HEK293 (cell line): ENCODE measurements at regions not wholly inside any gene's neighbourhood (a gene's known extent, or its start where the extent isn't known, plus 50 kb on each side); places are given as distances from the start of the nearest gene placed in this dataset.

Experiments
- CTCF ChIA-PET: fragments of 350-600 bp; formaldehyde crosslinking; extraction: SDS; loops from one replicate; lab custom pipeline; 2021; ENCODE audit warnings: antibody characterized with exemption; lab: Yijun Ruan, JAX
- POLR2A ChIA-PET: fragments of 300-600 bp; formaldehyde crosslinking; extraction: SDS; loops from one replicate; lab custom pipeline; 2020; ENCODE audit warnings: antibody characterized with exemption, inconsistent platforms; lab: Yijun Ruan, JAX
- H3K27ac ChIP-seq: fragments of 200-500 bp; sonication (Bioruptor generic); 2 replicates; pipeline ENCODE4 v1.5.1; 2014; ENCODE audit warnings: low read depth, low read length, control low read depth, inconsistent platforms; ENCODE audit errors: extremely low read depth
- H3K36me3 ChIP-seq, 2 experiments: fragments of 200-500 bp in 1 of 2; sonication (Bioruptor generic) in 1 of 2; 1 replicate in 1 of 2; 2 replicates in 1 of 2; pipeline ENCODE4 v1.5.1; 2014 to 2017; ENCODE audit warnings: inconsistent platforms in 2 of 2, low read length in 2 of 2; ENCODE audit not compliant: control insufficient read depth in 2 of 2, insufficient read depth in 1 of 2
- H3K4me1 ChIP-seq: fragments of 200-500 bp; sonication (Bioruptor generic); 2 replicates; pipeline ENCODE4 v1.5.1; 2014; ENCODE audit warnings: mild to moderate bottlenecking, low read length, inconsistent platforms; ENCODE audit not compliant: control insufficient read depth, insufficient read depth
- H3K4me3 ChIP-seq: 2 replicates; pipeline ENCODE4 v1.5.1; 2011; ENCODE audit warnings: low read depth, mild to moderate bottlenecking, control low read depth, low read length, moderate library complexity
- H3K9me3 ChIP-seq: fragments of 200-500 bp; sonication (Bioruptor generic); 2 replicates; pipeline ENCODE4 v1.5.1; 2014; ENCODE audit warnings: low read depth, low read length, inconsistent platforms; ENCODE audit not compliant: control insufficient read depth, insufficient read depth
- KLF7 ChIP-seq: fragments of 450-650 bp; formaldehyde crosslinking; IDR thresholded peaks from 2 replicates; pipeline ENCODE4 v1.5.1; 2016; ENCODE audit warnings: missing biosample characterization, missing genetic modification characterization, borderline replicate concordance
- SALL2 ChIP-seq: fragments of 450-650 bp; formaldehyde crosslinking; IDR thresholded peaks from 2 replicates; pipeline ENCODE4 v1.5.0; 2017; ENCODE audit warnings: missing biosample characterization, mild to moderate bottlenecking, missing genetic modification characterization, borderline replicate concordance
- ZNF121 ChIP-seq: fragments of 450-650 bp; formaldehyde crosslinking; IDR thresholded peaks from 2 replicates; pipeline ENCODE4 v1.5.1; 2016; ENCODE audit warnings: missing biosample characterization, missing genetic modification characterization
- ZNF133 ChIP-seq: fragments of 450-650 bp; formaldehyde crosslinking; IDR thresholded peaks from 2 replicates; pipeline ENCODE4 v1.5.1; 2016; ENCODE audit warnings: missing biosample characterization, missing genetic modification characterization
- ZNF19 ChIP-seq: fragments of 450-650 bp; formaldehyde crosslinking; IDR thresholded peaks from 2 replicates; pipeline ENCODE4; 2016; ENCODE audit warnings: missing biosample characterization, missing genetic modification characterization, low read depth
- ZNF214 ChIP-seq: fragments of 450-650 bp; formaldehyde crosslinking; IDR thresholded peaks from 2 replicates; pipeline ENCODE4 v1.5.1; 2017; ENCODE audit warnings: missing biosample characterization, mild to moderate bottlenecking, missing genetic modification characterization, borderline replicate concordance
- ZNF292 ChIP-seq: fragments of 450-650 bp; formaldehyde crosslinking; IDR thresholded peaks from 2 replicates; pipeline ENCODE4 v1.5.1; 2016; ENCODE audit warnings: low read depth, missing biosample characterization, missing genetic modification characterization, borderline replicate concordance
- ZNF416 ChIP-seq: fragments of 450-650 bp; formaldehyde crosslinking; IDR thresholded peaks from 2 replicates; pipeline ENCODE4 v1.5.1; 2016; ENCODE audit warnings: missing biosample characterization, missing genetic modification characterization
- ZNF426 ChIP-seq: fragments of 450-650 bp; formaldehyde crosslinking; IDR thresholded peaks from 2 replicates; pipeline ENCODE4 v1.5.1; 2017; ENCODE audit warnings: missing biosample characterization, missing genetic modification characterization, mild to moderate bottlenecking, inconsistent platforms, moderate library complexity
- ZNF549 ChIP-seq: fragments of 450-650 bp; IDR thresholded peaks from 2 replicates; pipeline ENCODE4 v1.5.1; 2018; ENCODE audit warnings: missing biosample characterization, missing genetic modification characterization, mild to moderate bottlenecking, inconsistent platforms, moderate library complexity
- ZNF560 ChIP-seq: fragments of 450-650 bp; formaldehyde crosslinking; IDR thresholded peaks from 2 replicates; pipeline ENCODE4 v1.5.1; 2017; ENCODE audit warnings: missing biosample characterization, missing genetic modification characterization, borderline replicate concordance
- ZNF571 ChIP-seq: fragments of 450-650 bp; formaldehyde crosslinking; IDR thresholded peaks from 2 replicates; pipeline ENCODE4 v1.5.0; 2017; ENCODE audit warnings: missing biosample characterization, missing genetic modification characterization
- ZNF585B ChIP-seq: fragments of 450-650 bp; formaldehyde crosslinking; IDR thresholded peaks from 2 replicates; pipeline ENCODE4 v1.5.1; 2016; ENCODE audit warnings: missing biosample characterization, missing genetic modification characterization
- ZNF654 ChIP-seq: fragments of 450-650 bp; formaldehyde crosslinking; IDR thresholded peaks from 2 replicates; pipeline ENCODE4 v1.5.1; 2016; ENCODE audit warnings: low read depth, missing biosample characterization, missing genetic modification characterization
- ZNF660 ChIP-seq: fragments of 450-650 bp; IDR thresholded peaks from 2 replicates; pipeline ENCODE4 v1.5.1; 2018; ENCODE audit warnings: missing biosample characterization, mild to moderate bottlenecking, missing genetic modification characterization
- ZNF670 ChIP-seq: fragments of 450-650 bp; formaldehyde crosslinking; IDR thresholded peaks from 2 replicates; pipeline ENCODE4 v1.5.1; 2016; ENCODE audit warnings: missing biosample characterization, missing genetic modification characterization, low read depth
- ZNF776 ChIP-seq: fragments of 450-650 bp; formaldehyde crosslinking; IDR thresholded peaks from 2 replicates; pipeline ENCODE4 v1.5.0; 2017; ENCODE audit warnings: missing biosample characterization, missing genetic modification characterization, borderline replicate concordance
- TF ChIP-seq, protein P1 (sequence below): fragments of 450-650 bp; formaldehyde crosslinking; IDR thresholded peaks from 2 replicates; pipeline ENCODE4 v1.5.1; 2017; ENCODE audit warnings: missing biosample characterization, missing genetic modification characterization
- TF ChIP-seq, protein P2 (sequence below): fragments of 450-650 bp; formaldehyde crosslinking; IDR thresholded peaks from 2 replicates; pipeline ENCODE4 v1.5.1; 2016; ENCODE audit warnings: missing biosample characterization, missing genetic modification characterization

DNA sequence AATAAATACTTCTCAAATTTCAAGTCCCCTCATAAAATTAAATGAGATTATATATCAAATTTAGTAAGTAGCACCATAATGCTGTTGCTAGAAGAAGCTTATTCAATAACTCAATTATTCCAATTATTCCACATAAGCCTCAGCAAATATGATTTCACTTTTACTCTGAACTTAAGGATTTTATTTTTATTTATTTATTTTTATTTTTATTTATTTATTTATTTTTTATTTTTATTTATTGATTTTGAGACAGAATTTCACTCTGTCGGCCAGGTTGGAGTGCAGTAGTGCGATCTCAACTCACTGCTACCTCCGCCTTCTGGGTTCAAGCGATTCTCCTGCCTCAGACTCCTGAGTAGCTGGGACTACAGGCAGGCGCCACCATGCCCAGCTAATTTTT is 1308.3 kb upstream of the CDH9 start:
- POLR2A ChIA-PET = no interaction called here
- CTCF ChIA-PET = interaction anchor here (0.7 kb wide), 1 partner anchor 129 kb away, joined by 3 read pairs; no protein-coding TSS in a partner anchor
- Histone ChIP-seq H3K4me3 (no peak overlapping the region), H3K9me3 (no peaks in the 10 kb centered on the region; the same call in 1 of the 2 replicates), H3K27ac (no peak overlapping the region), H3K4me1 (no peaks in the 10 kb centered on the region), H3K36me3 (no peaks in the 10 kb centered on the region)
- TF ChIP-seq ZNF571 (tag by site-specific recombination) = no peak
- TF ChIP-seq KLF7 (tag by site-specific recombination) = no peak
- no peak for TF ChIP-seq ZNF292 (tag by site-specific recombination)
- TF ChIP-seq SALL2 (tag by site-specific recombination) = no peak
- no peak for TF ChIP-seq ZNF549
- no peak for TF ChIP-seq ZNF670 (tag by site-specific recombination)
- no peak for TF ChIP-seq ZNF19 (tag by site-specific recombination)
- TF ChIP-seq ZNF121 (tag by site-specific recombination) = no peak
- TF ChIP-seq ZNF426 = no peak
- no peak for TF ChIP-seq ZNF133 (tag by site-specific recombination)
- no peak for TF ChIP-seq ZNF560 (tag by site-specific recombination)
- TF ChIP-seq, protein P1, sequence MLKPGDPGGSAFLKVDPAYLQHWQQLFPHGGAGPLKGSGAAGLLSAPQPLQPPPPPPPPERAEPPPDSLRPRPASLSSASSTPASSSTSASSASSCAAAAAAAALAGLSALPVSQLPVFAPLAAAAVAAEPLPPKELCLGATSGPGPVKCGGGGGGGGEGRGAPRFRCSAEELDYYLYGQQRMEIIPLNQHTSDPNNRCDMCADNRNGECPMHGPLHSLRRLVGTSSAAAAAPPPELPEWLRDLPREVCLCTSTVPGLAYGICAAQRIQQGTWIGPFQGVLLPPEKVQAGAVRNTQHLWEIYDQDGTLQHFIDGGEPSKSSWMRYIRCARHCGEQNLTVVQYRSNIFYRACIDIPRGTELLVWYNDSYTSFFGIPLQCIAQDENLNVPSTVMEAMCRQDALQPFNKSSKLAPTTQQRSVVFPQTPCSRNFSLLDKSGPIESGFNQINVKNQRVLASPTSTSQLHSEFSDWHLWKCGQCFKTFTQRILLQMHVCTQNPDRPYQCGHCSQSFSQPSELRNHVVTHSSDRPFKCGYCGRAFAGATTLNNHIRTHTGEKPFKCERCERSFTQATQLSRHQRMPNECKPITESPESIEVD (tag by site-specific recombination) = no peak
- TF ChIP-seq ZNF214 (tag by site-specific recombination) = no peak
- TF ChIP-seq ZNF776 (tag by site-specific recombination) = no peak
- TF ChIP-seq, protein P2, sequence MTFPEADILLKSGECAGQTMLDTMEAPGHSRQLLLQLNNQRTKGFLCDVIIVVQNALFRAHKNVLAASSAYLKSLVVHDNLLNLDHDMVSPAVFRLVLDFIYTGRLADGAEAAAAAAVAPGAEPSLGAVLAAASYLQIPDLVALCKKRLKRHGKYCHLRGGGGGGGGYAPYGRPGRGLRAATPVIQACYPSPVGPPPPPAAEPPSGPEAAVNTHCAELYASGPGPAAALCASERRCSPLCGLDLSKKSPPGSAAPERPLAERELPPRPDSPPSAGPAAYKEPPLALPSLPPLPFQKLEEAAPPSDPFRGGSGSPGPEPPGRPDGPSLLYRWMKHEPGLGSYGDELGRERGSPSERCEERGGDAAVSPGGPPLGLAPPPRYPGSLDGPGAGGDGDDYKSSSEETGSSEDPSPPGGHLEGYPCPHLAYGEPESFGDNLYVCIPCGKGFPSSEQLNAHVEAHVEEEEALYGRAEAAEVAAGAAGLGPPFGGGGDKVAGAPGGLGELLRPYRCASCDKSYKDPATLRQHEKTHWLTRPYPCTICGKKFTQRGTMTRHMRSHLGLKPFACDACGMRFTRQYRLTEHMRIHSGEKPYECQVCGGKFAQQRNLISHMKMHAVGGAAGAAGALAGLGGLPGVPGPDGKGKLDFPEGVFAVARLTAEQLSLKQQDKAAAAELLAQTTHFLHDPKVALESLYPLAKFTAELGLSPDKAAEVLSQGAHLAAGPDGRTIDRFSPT (tag by site-specific recombination) = no peak
- TF ChIP-seq ZNF585B (tag by site-specific recombination) = no peak

DNA sequence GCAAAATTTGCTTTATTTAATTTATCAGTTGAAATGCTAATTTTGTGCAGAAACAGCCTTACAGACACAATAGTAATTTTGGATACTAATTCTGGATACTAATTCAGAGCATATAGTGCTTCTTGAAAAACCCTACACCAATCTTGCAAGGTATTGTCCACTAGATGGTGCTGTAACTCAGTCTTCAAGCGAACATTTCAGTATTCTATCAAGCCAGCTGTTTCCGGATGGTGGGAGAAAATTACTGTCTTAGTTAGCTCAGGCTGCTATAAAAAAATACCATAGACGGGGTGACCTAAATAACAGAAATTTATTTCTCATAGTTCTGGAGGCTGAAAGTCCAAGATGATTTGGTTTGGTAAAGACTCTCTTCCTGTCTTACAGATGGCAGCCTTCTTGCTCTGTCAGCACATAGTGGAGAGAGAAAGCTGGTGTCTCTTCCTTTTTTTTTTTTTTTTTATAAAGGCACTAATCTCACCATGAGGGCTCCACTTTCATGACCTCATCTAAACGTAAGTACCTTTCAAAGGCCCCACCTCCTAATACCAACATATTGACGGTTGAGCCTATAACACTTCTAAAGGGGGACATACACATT is 1306.5 kb upstream of the CDH9 start:
- Histone ChIP-seq H3K36me3 (no peaks in the 10 kb centered on the region), H3K27ac (no peak overlapping the region), H3K4me3 (no peak overlapping the region), H3K9me3 (no peaks in the 10 kb centered on the region), H3K4me1 (no peaks in the 10 kb centered on the region)
- ChIA-PET CTCF (interaction anchor here (0.6 to 3.1 kb wide), 30 partner anchors 12 to 1742 kb away, joined by 3 to 30 read pairs (median 4); no protein-coding TSS in a partner anchor), POLR2A (no interaction called here)
- TF ChIP-seq ZNF416 (tag by site-specific recombination) (no peak), ZNF660 (tag by site-specific recombination) (peak; percentile 69; the same call in 1 of the 2 replicates), ZNF654 (tag by site-specific recombination) (peak; percentile 75)
